Peyer's patch (tissue), 4 donors: ENCODE measurements at regions not wholly inside any gene's neighbourhood (a gene's known extent, or its start where the extent isn't known, plus 50 kb on each side); places are given as distances from the start of the nearest gene placed in this dataset.
A peak's percentile ranks its signal among the peaks of the same experiment; 100 is the strongest.

Source experiments
- DNase-seq, 3 donors: peaks; one replicate each; pipeline ENCODE4 v3.0.0-alpha.2; 2017 to 2019
- H3K27ac ChIP-seq, 4 donors: fragments of 200-600 bp; sonication (generic); one replicate each; pipeline ENCODE4 v1.5.1; 2016 to 2019
- H3K27me3 ChIP-seq, 2 donors: fragments of 200-600 bp; sonication (generic); one replicate each; pipeline ENCODE4 v1.5.1; 2019
- H3K36me3 ChIP-seq, 3 donors: fragments of 200-600 bp; sonication (generic); one replicate each; pipeline ENCODE4 v1.5.1; 2016 to 2019
- H3K4me1 ChIP-seq, 4 donors: fragments of 200-600 bp; sonication (generic); one replicate each; pipeline ENCODE4 v1.5.1; 2016 to 2019
- H3K4me3 ChIP-seq, 4 donors: fragments of 200-600 bp; sonication (generic); 1 replicate in 3 of 4; 2 replicates in 1 of 4; pipeline ENCODE4 v1.5.1; 2016 to 2019; ENCODE audit warnings: mild to moderate bottlenecking in 1 of 4
- H3K9me3 ChIP-seq, 4 donors: fragments of 200-600 bp; sonication (generic); one replicate each; pipeline ENCODE4 v1.5.1; 2016 to 2019; ENCODE audit warnings: mild to moderate bottlenecking in 1 of 4
- POLR2A ChIP-seq, 2 donors: fragments of 450-650 bp; IDR thresholded peaks; one replicate each; pipeline ENCODE4 v1.5.1; 2017; ENCODE audit warnings: antibody characterized with exemption in 2 of 2, mild to moderate bottlenecking in 2 of 2, moderate library complexity in 2 of 2
- TF ChIP-seq, protein P1 (sequence below), 6 experiments: fragments of 450-650 bp in 4 of 6; fragments of 200-600 bp in 2 of 6; sonication (generic) in 1 of 6; IDR thresholded peaks; one replicate each; pipeline ENCODE4 v1.5.1; 2017 to 2019; ENCODE audit warnings: antibody characterized with exemption in 6 of 6, mild to moderate bottlenecking in 3 of 6, moderate library complexity in 1 of 6

DNA sequence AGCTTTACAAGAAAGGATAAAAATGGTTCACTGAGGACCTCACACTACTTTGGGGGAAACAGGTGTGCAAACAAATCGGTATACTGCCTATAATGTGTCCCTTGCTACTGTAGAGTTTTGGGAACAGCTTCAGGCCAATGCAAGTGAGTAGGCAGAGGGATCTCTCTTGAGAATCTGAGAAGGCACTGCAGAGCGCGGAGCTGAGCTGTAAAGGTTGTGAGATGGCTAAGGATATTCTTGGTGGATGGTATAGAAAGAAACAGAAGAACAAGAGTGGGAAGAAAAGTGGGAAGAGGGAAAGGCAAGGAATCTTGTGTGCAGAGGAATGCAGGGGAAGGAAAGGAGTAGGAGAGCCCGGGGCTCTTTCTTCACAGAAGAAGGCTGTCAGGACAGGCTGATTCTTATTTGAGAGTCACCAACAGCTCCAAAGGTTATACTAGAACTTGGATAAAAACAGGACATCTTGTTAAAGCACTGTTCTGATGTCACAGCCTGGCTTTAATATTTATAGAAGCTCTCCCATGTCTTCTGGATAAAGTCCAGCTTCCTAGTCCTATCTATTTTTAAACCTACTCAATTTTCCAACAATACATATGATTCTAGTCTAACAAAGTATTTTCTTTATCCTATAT lies 985.6 kb upstream of the HS3ST1 start:
- no peaks in the 10 kb centered on the region for H3K9me3 ChIP-seq
- H3K36me3 ChIP-seq = no peaks in the 10 kb centered on the region
- no peak for DNase-seq
- no peak overlapping the region for H3K27ac ChIP-seq
- H3K4me1 ChIP-seq = no peaks in the 10 kb centered on the region
- H3K27me3 ChIP-seq = no peaks in the 10 kb centered on the region
- TF ChIP-seq, protein P1, sequence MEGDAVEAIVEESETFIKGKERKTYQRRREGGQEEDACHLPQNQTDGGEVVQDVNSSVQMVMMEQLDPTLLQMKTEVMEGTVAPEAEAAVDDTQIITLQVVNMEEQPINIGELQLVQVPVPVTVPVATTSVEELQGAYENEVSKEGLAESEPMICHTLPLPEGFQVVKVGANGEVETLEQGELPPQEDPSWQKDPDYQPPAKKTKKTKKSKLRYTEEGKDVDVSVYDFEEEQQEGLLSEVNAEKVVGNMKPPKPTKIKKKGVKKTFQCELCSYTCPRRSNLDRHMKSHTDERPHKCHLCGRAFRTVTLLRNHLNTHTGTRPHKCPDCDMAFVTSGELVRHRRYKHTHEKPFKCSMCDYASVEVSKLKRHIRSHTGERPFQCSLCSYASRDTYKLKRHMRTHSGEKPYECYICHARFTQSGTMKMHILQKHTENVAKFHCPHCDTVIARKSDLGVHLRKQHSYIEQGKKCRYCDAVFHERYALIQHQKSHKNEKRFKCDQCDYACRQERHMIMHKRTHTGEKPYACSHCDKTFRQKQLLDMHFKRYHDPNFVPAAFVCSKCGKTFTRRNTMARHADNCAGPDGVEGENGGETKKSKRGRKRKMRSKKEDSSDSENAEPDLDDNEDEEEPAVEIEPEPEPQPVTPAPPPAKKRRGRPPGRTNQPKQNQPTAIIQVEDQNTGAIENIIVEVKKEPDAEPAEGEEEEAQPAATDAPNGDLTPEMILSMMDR (IDR thresholded peaks at IDR 0.05) = no peak
- TF ChIP-seq POLR2A (IDR thresholded peaks at IDR 0.05) = no peak
- H3K4me3 ChIP-seq = no peak overlapping the region

- TF ChIP-seq, protein P1 (IDR thresholded peaks at IDR 0.05) = no peak
- no peak for TF ChIP-seq POLR2A (IDR thresholded peaks at IDR 0.05)
- Histone ChIP-seq H3K4me3 (no peak overlapping the region), H3K36me3 (no peaks in the 10 kb centered on the region), H3K4me1 (no peaks in the 10 kb centered on the region), H3K27ac (no peak overlapping the region), H3K9me3 (no peaks in the 10 kb centered on the region), H3K27me3 (no peaks in the 10 kb centered on the region)
- no peak for DNase-seq
Observed at GRCh38 chr4:12411072-12411471, 982.4 kb upstream of the HS3ST1 start.

GRCh38 chr4:12409507-12410190 lies 981.0 kb upstream of the HS3ST1 start:
- H3K4me1 ChIP-seq = no peaks in the 10 kb centered on the region
- no peaks in the 10 kb centered on the region for H3K27me3 ChIP-seq
- no peak overlapping the region for H3K27ac ChIP-seq
- no peaks in the 10 kb centered on the region for H3K36me3 ChIP-seq
- no peak for DNase-seq
- no peak overlapping the region for H3K4me3 ChIP-seq
- no peaks in the 10 kb centered on the region for H3K9me3 ChIP-seq
- TF ChIP-seq, protein P1 (IDR thresholded peaks at IDR 0.05) = peak in 1 of 6 experiments; percentile 12
- no peak for TF ChIP-seq POLR2A (IDR thresholded peaks at IDR 0.05)

- no peaks in the 10 kb centered on the region for H3K27me3 ChIP-seq
- H3K9me3 ChIP-seq = no peaks in the 10 kb centered on the region
- H3K36me3 ChIP-seq = no peaks in the 10 kb centered on the region
- no peak overlapping the region for H3K27ac ChIP-seq
- H3K4me1 ChIP-seq = no peaks in the 10 kb centered on the region
- no peak for DNase-seq
- H3K4me3 ChIP-seq = no peak overlapping the region
- TF ChIP-seq POLR2A (IDR thresholded peaks at IDR 0.05) = no peak
- TF ChIP-seq, protein P1 (IDR thresholded peaks at IDR 0.05) = no peak
Observed at GRCh38 chr4:12408364-12408763, 979.7 kb upstream of the HS3ST1 start.

- Histone ChIP-seq H3K27me3 (no peaks in the 10 kb centered on the region), H3K36me3 (no peaks in the 10 kb centered on the region), H3K27ac (no peak overlapping the region), H3K4me3 (no peak overlapping the region), H3K9me3 (no peaks in the 10 kb centered on the region), H3K4me1 (no peaks in the 10 kb centered on the region)
- DNase-seq = no peak
- TF ChIP-seq, protein P1 (IDR thresholded peaks at IDR 0.05) = no peak
- no peak for TF ChIP-seq POLR2A (IDR thresholded peaks at IDR 0.05)
Observed at GRCh38 chr4:12403175-12403574, 974.5 kb upstream of the HS3ST1 start.
